Fibroblast of skin of abdomen (primary cell): ENCODE measurements at regions not wholly inside any gene's neighbourhood (a gene's known extent, or its start where the extent isn't known, plus 50 kb on each side); places are given as distances from the start of the nearest gene placed in this dataset.
A peak's percentile ranks its signal among the peaks of the same experiment; 100 is the strongest.

Experiments
- DNase-seq: peaks from one replicate; pipeline ENCODE4 v3.0.0-alpha.2; 2013

GRCh38 chr7:67566101-67566500 is 569.5 kb downstream of the TYW1 start:
- peak; percentile 1 for DNase-seq

- no peak for DNase-seq
These were observed 574.5 kb downstream of the TYW1 start for GRCh38 chr7:67571026-67571545.

DNA sequence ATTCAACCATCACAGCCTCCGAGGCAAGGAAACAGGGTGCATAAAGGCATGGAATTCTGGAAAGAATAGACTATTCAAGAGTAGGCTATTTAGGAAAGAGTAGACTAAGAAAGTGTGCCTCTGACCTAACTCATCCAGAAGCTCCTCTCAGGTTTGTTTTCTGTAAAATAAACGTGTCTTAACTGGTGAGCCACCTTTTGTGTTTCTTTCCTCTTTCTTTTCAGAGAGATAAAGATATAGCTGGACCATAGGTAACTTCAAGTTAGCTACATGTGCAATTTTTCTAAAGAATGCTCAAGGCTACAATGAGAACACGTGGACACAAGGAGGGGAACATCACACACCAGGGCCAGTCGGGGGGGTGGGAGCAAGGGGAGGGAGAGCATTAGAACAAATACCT is 577.0 kb downstream of the TYW1 start:
- no peak for DNase-seq

GRCh38 chr7:67588631-67589030 is 592.0 kb downstream of the TYW1 start:
- no peak for DNase-seq

GRCh38 chr7:67589183-67589582 is 592.5 kb downstream of the TYW1 start:
- no peak for DNase-seq

DNA sequence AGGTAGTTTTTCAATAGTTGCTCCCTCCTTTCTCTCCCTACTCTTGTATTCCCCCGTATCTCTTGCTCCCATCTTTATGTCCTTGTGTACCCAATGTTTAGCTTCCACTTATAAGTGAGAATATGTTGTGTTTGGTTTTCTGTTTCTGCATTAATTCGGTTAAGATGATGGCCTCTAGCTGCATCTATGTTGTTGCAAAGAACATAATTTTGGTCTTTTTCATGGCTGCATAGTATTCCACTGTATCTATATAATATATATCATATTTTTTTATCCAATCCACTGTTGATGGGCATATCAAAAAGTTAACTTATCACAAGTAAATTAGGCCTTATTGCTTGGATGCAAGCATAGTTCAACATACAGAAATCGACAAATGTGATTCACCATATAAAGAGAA is 594.0 kb downstream of the TYW1 start:
- DNase-seq = no peak

- DNase-seq = no peak
These were observed 597.2 kb downstream of the TYW1 start for GRCh38 chr7:67593794-67594193.

- DNase-seq = no peak
These were observed 599.0 kb downstream of the TYW1 start for GRCh38 chr7:67595431-67596180.

DNA sequence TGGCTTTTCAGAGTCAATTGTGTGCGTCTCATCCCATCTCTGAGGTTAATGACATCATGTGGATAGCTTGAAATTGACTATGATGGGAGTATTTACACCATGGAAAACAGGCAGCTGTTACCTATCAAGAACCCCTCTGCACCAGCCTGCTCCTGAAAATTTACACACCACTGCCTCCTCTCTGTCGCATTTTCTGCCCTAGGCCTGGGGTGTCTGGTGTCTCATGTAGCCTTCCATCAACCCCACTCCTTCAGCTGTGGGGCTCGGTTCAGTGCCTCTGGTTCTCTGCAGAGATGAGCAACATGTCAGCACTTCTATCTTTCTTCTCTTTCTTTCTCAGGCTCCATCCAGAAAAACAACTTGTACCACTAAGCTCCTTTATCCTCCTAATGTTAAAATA is 600.5 kb downstream of the TYW1 start:
- DNase-seq = no peak

DNA sequence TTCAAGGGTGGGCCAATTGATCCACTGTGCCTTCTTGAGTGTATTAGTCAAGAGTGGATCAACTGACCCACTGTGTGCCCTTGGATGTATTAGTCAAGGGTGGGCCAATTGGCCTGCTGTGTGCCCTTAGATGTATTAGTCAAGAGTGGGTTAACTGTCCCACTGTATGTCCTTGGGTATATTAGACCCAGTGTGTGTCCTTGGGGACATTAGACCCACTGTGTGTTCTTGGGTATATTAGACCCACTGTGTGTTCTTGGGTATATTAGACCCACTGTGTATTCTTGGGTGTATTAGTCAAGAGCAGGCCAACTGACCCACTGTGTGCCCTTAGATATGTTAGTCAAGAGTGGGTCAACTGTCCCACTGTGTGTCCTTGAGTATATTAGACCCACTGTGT is 601.8 kb downstream of the TYW1 start:
- no peak for DNase-seq

GRCh38 chr7:67599331-67600062 is 602.9 kb downstream of the TYW1 start:
- DNase-seq = no peak

- no peak for DNase-seq
These were observed 605.7 kb downstream of the TYW1 start for GRCh38 chr7:67602246-67602887.

DNA sequence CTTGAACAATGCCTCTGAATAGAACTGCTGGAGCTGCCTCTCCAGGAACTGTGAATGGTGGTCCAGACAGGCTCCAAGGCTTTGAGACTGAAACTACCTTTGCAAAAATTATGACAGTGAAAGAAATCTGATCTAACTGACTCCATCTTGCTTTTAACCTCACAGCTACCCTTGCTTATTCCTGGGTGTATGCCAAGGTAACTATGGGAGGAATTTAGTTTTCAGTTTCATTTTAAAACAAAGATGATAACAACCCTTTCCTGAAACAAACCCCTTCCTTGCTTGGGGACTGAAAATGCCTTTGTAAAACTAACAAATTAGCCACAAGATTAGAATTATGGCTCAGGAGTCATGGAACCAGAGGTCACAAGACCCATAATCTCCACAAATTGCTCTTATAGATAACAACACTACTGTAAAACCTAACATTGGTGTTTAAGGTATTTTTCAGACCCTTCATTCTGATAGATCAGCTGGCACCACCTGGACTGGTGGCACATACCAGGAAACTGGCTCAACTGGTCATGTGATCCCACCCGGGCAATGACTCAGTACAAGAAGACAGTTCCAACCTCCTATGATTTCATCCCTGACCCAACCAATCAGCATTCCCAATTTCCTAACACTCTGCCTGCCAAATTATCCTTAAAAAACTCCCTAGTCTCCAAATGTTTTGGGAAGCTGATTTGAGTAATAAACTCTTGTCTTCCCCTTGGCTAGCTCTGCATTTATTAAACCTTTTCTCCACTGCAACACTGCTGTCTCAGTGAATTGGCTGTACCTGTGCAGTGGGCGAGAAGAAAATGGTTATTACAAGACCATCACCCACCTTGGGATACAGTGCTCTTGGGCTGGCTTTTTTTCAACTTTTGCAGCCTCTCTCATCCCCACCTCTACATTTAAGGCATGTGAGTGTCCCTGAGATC is 608.1 kb downstream of the TYW1 start:
- no peak for DNase-seq

DNA sequence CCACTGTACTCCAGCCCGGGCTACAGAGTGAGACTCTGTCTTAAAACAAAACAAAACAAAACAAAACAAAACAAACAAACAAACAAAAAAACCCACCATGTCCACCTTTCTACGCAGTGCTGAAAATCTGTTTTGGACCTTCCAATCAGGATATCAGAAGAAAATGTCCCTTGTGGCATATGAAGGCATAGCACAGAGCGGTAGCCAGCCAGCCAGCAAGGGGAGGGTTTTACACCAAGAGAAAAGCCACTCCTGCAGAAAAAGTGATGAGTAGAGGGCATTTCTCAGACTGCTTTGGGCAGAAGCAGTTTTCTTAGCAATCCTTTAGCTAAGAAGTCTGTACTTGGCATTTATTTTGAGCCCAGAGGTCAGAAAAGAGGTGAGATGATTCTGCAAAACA is 612.2 kb downstream of the TYW1 start:
- no peak for DNase-seq

DNA sequence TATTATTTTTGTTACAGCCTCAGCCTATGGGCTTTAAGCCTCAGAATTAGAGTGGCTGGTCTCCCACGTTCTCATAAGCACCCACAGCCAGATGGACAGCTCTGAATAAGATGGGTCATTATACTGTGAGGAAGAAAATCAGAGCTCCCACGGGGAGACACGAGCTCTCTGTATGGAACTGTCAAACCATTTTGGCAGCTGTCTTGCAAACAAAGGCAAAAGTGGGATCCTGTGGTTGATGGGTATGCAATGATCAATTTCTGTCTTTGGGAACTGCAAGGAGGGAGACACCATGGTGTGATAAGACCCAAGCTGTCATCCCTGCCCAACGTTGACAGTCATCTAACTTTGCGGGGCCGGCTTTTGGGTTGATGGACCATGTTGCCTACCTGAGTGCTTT is 614.3 kb downstream of the TYW1 start:
- DNase-seq = no peak

GRCh38 chr7:67614843-67615242 is 618.2 kb downstream of the TYW1 start:
- no peak for DNase-seq

GRCh38 chr7:67616517-67616916 is 619.9 kb downstream of the TYW1 start:
- DNase-seq = no peak

DNA sequence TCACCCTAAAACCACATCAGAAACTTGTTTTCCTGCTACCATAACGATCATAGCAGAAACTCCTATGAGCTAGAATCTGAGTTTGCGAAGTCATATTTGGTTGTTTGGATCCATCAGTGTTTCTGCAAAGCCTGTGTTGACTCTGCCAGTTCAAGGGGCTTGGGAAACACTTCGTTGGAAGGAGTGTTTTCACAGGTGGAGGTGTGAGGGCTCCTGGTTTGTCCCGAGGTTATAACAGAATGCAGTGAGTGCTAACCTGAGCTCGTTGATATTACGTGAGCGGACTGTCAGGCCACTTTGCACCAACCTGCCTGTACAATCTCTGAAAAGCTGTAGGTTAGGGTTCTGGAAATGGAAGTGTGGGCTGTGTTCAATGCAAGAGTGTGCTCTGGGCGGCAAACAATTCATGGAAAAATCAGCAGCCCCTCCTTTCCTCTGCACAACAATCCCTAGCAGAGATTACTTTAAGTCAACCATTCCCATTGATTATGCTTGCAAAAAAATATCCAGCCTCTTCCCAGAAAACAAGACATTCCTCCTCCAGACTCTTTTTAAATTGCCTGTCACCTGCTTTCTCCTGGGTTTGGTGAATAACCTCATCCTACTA is 622.0 kb downstream of the TYW1 start:
- no peak for DNase-seq

GRCh38 chr7:67619175-67619574 is 622.5 kb downstream of the TYW1 start:
- peak; percentile 22 for DNase-seq

DNA sequence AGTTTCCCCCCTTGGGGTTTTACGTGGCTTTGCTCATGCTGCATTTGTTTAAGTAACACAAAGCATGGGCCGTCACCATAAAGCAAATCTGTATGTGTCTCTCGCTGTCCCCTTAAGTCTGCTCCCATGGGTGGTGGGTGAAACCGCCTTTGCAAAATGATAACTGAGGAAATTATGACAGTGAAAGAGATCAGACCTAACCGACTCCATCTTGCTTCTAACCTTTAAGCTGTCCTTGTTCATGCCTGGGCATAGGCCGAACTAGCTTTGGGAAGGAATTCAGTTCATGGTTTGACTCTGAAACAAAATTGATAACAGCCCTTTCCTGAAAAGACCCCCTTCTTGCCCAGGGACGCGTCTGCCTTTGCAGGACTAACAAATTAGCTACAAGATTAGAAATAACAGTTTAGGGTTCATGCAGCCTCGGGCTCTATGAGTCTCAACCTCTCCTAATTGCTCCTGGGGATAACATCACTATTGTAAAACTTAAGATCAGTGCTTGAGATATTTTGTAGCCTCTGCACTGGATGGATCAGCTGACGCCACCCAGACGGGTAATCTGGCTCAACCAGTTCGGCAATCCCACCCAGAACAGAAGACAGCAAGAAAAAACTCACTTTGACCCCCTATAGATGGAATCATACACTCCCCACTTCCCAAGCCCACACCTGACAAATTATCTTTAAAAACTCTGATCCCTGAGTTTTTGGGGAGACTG is 623.7 kb downstream of the TYW1 start:
- DNase-seq = no peak

GRCh38 chr7:67621704-67622103 is 625.1 kb downstream of the TYW1 start:
- DNase-seq = no peak
